B cell (primary cell): ENCODE measurements at regions not wholly inside any gene's neighbourhood (a gene's known extent, or its start where the extent isn't known, plus 50 kb on each side); places are given as distances from the start of the nearest gene placed in this dataset.

Experiments
- ATAC-seq: fragments of 200-7000 bp; cut with Tn5 transposase; one replicate; pipeline ENCODE4 v1.10.0; 2021; ENCODE audit warnings: low read depth, mild to moderate bottlenecking, moderate number of reproducible peaks, moderate library complexity
- CTCF ChIA-PET: fragments of 350-600 bp; sonication (Branson Sonifier 250); formaldehyde crosslinking; loops from one replicate; lab custom pipeline; 2021; ENCODE audit warnings: antibody characterized with exemption, inconsistent platforms; lab: Charles Lee
- POLR2A ChIA-PET: fragments of 350-600 bp; sonication (Branson Sonifier 250); formaldehyde crosslinking; loops from one replicate; lab custom pipeline; 2021; ENCODE audit warnings: antibody characterized with exemption; lab: Charles Lee
- DNase-seq: peaks from one replicate; pipeline ENCODE4 v3.0.0; 2013
- H2AFZ ChIP-seq: 2 replicates; pipeline ENCODE4 v1.6.1; 2012; ENCODE audit warnings: mild to moderate bottlenecking, low read depth, low read length; ENCODE audit not compliant: insufficient read depth, poor library complexity, severe bottlenecking
- H3K27ac ChIP-seq, 2 donors: 1 replicate in 1 of 2; 2 replicates in 1 of 2; pipeline ENCODE4 v1.5.1; 2012 to 2013; ENCODE audit warnings: low read length in 2 of 2, mild to moderate bottlenecking in 2 of 2, moderate library complexity in 1 of 2
- H3K27me3 ChIP-seq, 4 experiments: fragments of 200-600 bp in 1 of 4; sonication (generic) in 1 of 4; replicated peaks in 1 of 4; 1 replicate in 2 of 4; 2 replicates in 2 of 4; pipeline versions ENCODE4 v1.6.1 to v1.7.0; 2013 to 2016; ENCODE audit warnings: low read length in 3 of 4, mild to moderate bottlenecking in 2 of 4, mixed read lengths in 1 of 4, moderate library complexity in 1 of 4; ENCODE audit not compliant: insufficient read depth in 4 of 4, control insufficient read depth in 3 of 4; ENCODE audit errors: control extremely low read depth in 1 of 4
- H3K36me3 ChIP-seq, 2 experiments: replicated peaks in 1 of 2; 1 replicate in 1 of 2; 2 replicates in 1 of 2; pipeline versions ENCODE4 v1.6.1 to v1.7.1; 2013; ENCODE audit warnings: low read length in 1 of 2; ENCODE audit not compliant: insufficient read depth in 2 of 2, control insufficient read depth in 1 of 2; ENCODE audit errors: control extremely low read depth in 1 of 2, extremely low read depth in 1 of 2
- H3K4me1 ChIP-seq, 2 donors: fragments of 200-600 bp in 1 of 2; sonication (generic) in 1 of 2; 1 replicate in 1 of 2; 2 replicates in 1 of 2; pipeline versions ENCODE4 v1.5.1 to v1.6.1; 2013 to 2017; ENCODE audit warnings: low read length in 2 of 2; ENCODE audit not compliant: control insufficient read depth in 2 of 2, insufficient read depth in 2 of 2
- H3K4me2 ChIP-seq: replicated peaks from 2 replicates; pipeline ENCODE3; 2012; ENCODE audit warnings: mild to moderate bottlenecking, low read depth, low read length; ENCODE audit not compliant: poor library complexity, severe bottlenecking
- H3K4me3 ChIP-seq, 5 experiments: fragments of 200-600 bp in 1 of 5; sonication (generic) in 1 of 5; 1 replicate in 3 of 5; 2 replicates in 2 of 5; pipeline versions ENCODE4 v1.5.1 to v1.7.0; 2011 to 2016; ENCODE audit warnings: low read length in 4 of 5, mild to moderate bottlenecking in 4 of 5, low read depth in 2 of 5, control low read depth in 1 of 5, moderate library complexity in 1 of 5; ENCODE audit not compliant: insufficient read depth in 1 of 5; ENCODE audit errors: control extremely low read depth in 1 of 5, extremely low read depth in 1 of 5
- H3K79me2 ChIP-seq: fragments of 200-600 bp; sonication (generic); one replicate; pipeline ENCODE4 v1.6.0; 2016; ENCODE audit warnings: low read length; ENCODE audit not compliant: control insufficient read depth, insufficient read depth
- H3K9ac ChIP-seq: fragments of 200-600 bp; sonication (generic); 2 replicates; pipeline ENCODE4 v1.6.1; 2017; ENCODE audit warnings: mild to moderate bottlenecking, low read length, moderate library complexity
- H3K9me3 ChIP-seq, 3 donors: one replicate each; pipeline versions ENCODE4 v1.6.1 to v1.7.1; 2013; ENCODE audit warnings: low read length in 2 of 3; ENCODE audit not compliant: control insufficient read depth in 2 of 3, insufficient read depth in 1 of 3; ENCODE audit errors: control extremely low read depth in 1 of 3
- H4K20me1 ChIP-seq: 2 replicates; pipeline ENCODE4 v1.6.0; 2012; ENCODE audit warnings: mild to moderate bottlenecking, low read length; ENCODE audit not compliant: insufficient read depth, control insufficient read depth, poor library complexity, severe bottlenecking
- H3K27ac Mint-ChIP-seq: one replicate; pipeline ENCODE4 v1.8.0; 2021; ENCODE audit warnings: mixed read lengths
- H3K27me3 Mint-ChIP-seq: one replicate; pipeline ENCODE4 v1.8.0; 2021; ENCODE audit warnings: mixed read lengths
- H3K4me1 Mint-ChIP-seq: one replicate; pipeline ENCODE4 v1.8.0; 2021; ENCODE audit warnings: mixed read lengths
- H3K4me3 Mint-ChIP-seq: one replicate; pipeline ENCODE4 v1.8.0; 2021; ENCODE audit warnings: mixed read lengths
- H3K9me3 Mint-ChIP-seq: one replicate; pipeline ENCODE4 v1.8.0; 2022; ENCODE audit warnings: mixed read lengths; ENCODE audit not compliant: insufficient read depth
- EZH2 ChIP-seq: IDR thresholded peaks from 2 replicates; pipeline ENCODE4 v1.6.1; 2012; ENCODE audit warnings: borderline replicate concordance, low read depth, mild to moderate bottlenecking, moderate library complexity, low read length; ENCODE audit not compliant: insufficient read depth, poor library complexity, severe bottlenecking
- WGBS: methylation state at CpG from one replicate; pipeline ENCODE4 v1.1.5; 2013; ENCODE audit warnings: missing lambda C conversion rate; ENCODE audit not compliant: insufficient coverage; 5-methylcytosine and 5-hydroxymethylcytosine counted together
- intact Hi-C: fragments of 100-400 bp; cut with micrococcal nuclease; formaldehyde crosslinking; loops from one replicate; pipeline ENCODE4 v1.10.0; 2022
- TF ChIP-seq, protein P1 (sequence below): fragments of 200-600 bp; IDR thresholded peaks from one replicate; pipeline ENCODE4 v1.8.0; 2022; ENCODE audit warnings: antibody characterized with exemption, mild to moderate bottlenecking

GRCh38 chr13:61024046-61024445 lies 391.6 kb downstream of the PCDH20 start:
- Mint-ChIP-seq H3K27ac (no peak overlapping the region), H3K4me1 (no peaks in the 10 kb centered on the region), H3K27me3 (no peaks in the 10 kb centered on the region), H3K9me3 (peaks cover 2% of the 10 kb centered on the region), H3K4me3 (no peak overlapping the region)
- H3K9me3 ChIP-seq: no peaks in the 10 kb centered on the region
- CTCF ChIA-PET: no interaction called here
- H4K20me1 ChIP-seq: no peaks in the 10 kb centered on the region
- H3K4me1 ChIP-seq: no peaks in the 10 kb centered on the region
- H2AFZ ChIP-seq: no peak overlapping the region
- no peak overlapping the region for H3K4me3 ChIP-seq
- no peak for TF ChIP-seq EZH2
- TF ChIP-seq, protein P1, sequence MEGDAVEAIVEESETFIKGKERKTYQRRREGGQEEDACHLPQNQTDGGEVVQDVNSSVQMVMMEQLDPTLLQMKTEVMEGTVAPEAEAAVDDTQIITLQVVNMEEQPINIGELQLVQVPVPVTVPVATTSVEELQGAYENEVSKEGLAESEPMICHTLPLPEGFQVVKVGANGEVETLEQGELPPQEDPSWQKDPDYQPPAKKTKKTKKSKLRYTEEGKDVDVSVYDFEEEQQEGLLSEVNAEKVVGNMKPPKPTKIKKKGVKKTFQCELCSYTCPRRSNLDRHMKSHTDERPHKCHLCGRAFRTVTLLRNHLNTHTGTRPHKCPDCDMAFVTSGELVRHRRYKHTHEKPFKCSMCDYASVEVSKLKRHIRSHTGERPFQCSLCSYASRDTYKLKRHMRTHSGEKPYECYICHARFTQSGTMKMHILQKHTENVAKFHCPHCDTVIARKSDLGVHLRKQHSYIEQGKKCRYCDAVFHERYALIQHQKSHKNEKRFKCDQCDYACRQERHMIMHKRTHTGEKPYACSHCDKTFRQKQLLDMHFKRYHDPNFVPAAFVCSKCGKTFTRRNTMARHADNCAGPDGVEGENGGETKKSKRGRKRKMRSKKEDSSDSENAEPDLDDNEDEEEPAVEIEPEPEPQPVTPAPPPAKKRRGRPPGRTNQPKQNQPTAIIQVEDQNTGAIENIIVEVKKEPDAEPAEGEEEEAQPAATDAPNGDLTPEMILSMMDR: no peak
- H3K4me2 ChIP-seq: no peak overlapping the region
- no peak overlapping the region for H3K27ac ChIP-seq
- DNase-seq: no peak
- H3K36me3 ChIP-seq: no peaks in the 10 kb centered on the region
- POLR2A ChIA-PET: no interaction called here
- H3K27me3 ChIP-seq: no peaks in the 10 kb centered on the region
- H3K9ac ChIP-seq: no peak overlapping the region
- H3K79me2 ChIP-seq: no peaks in the 10 kb centered on the region
- no peak for ATAC-seq
- intact Hi-C loops: no loop called here

DNA sequence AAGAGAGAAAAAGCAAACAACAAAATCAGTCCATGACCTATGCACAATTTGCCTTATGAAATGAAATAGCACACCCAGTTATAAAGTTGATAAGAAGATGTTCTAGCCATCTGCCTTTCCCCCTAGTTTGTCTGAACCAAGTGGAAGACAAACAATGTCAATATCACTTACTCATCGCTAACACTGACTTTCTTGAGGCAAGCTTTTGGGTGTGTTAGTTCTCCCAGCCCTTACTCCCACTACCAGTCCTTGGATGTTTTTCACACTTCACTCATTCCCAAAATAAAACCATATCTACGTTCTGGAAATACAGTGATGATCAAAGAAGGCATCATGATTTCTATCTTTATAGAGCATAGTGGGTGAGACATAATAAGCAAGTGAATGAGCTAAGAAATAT lies 393.8 kb downstream of the PCDH20 start:
- Histone ChIP-seq H3K4me2 (no peak overlapping the region), H3K4me1 (no peaks in the 10 kb centered on the region), H3K9ac (no peak overlapping the region), H2AFZ (no peak overlapping the region), H3K4me3 (no peak overlapping the region), H3K9me3 (no peaks in the 10 kb centered on the region), H4K20me1 (no peaks in the 10 kb centered on the region), H3K79me2 (no peaks in the 10 kb centered on the region), H3K27ac (no peak overlapping the region), H3K36me3 (no peaks in the 10 kb centered on the region), H3K27me3 (no peaks in the 10 kb centered on the region)
- no peak for DNase-seq
- H3K9me3 Mint-ChIP-seq: peaks cover 4% of the 10 kb centered on the region
- no peaks in the 10 kb centered on the region for H3K4me1 Mint-ChIP-seq
- no peak overlapping the region for H3K27ac Mint-ChIP-seq
- no peaks in the 10 kb centered on the region for H3K27me3 Mint-ChIP-seq
- CTCF ChIA-PET: no interaction called here
- no peak for ATAC-seq
- POLR2A ChIA-PET: no interaction called here
- intact Hi-C loops: no loop called here
- TF ChIP-seq EZH2: no peak
- TF ChIP-seq, protein P1: no peak
- no CpG with 5 or more reads among the region's 2 CpGs for WGBS
- no peak overlapping the region for H3K4me3 Mint-ChIP-seq
